ENCODE measurements at regions not wholly inside any gene's neighbourhood (a gene's known extent, or its start where the extent isn't known, plus 50 kb on each side); places are given as distances from the start of the nearest gene placed in this dataset.

GRCh38 chrX:141341341-141341740, 99.0 kb upstream of the SPANXC start:
- CTCF ChIA-PET: no interaction called here
- no peak overlapping the region for H3K9ac ChIP-seq (ENCODE audit: low read length)
- no peaks in the 10 kb centered on the region for H4K20me1 ChIP-seq (ENCODE audit: insufficient read depth)
- no peaks in the 10 kb centered on the region for H3K27me3 ChIP-seq (ENCODE audit: insufficient read depth, low read length)
- no peak overlapping the region for H3K4me3 ChIP-seq (replicated peaks in 1 of 2; ENCODE audit: low read depth in 1 of 2, low read length in 2 of 2)
- H3K4me1 ChIP-seq (ENCODE audit: control insufficient read depth in 1 of 2, insufficient read depth in 2 of 2, low read length in 2 of 2): no peaks in the 10 kb centered on the region
- no peak for ATAC-seq
- H3K79me2 ChIP-seq (ENCODE audit: insufficient read depth, low read length): no peaks in the 10 kb centered on the region
- POLR2A ChIA-PET: no interaction called here
- no peak overlapping the region for H3K4me2 ChIP-seq (ENCODE audit: low read length)
- DNase-seq (ENCODE audit: low read depth, low spot score): no peak
- H3K27ac ChIP-seq (ENCODE audit: low read depth, low read length): no peak overlapping the region
- no peak overlapping the region for H2AFZ ChIP-seq (ENCODE audit: low read depth, low read length, poor library complexity, severe bottlenecking)
- intact Hi-C loops (cut with micrococcal nuclease): no loop called here
- RAD21 ChIA-PET (ENCODE audit: low non-redundant PET in 1 of 2, low total read pairs in 2 of 2, uncharacterized antibody in 2 of 2, unreplicated experiment in 2 of 2): no interaction called here
- H3K9me3 ChIP-seq (ENCODE audit: control insufficient read depth in 1 of 2, insufficient read depth in 1 of 2, low read depth in 1 of 2, low read length in 2 of 2): no peaks in the 10 kb centered on the region
- TF ChIP-seq ZFX (IDR thresholded peaks at IDR 0.05) (no peak), MAX (IDR thresholded peaks at IDR 0.05) (no peak), YY1 (IDR thresholded peaks at IDR 0.05; ENCODE audit: extremely low read depth, insufficient replicate concordance, low read depth, low read length) (no peak), CEBPB (IDR thresholded peaks at IDR 0.05; ENCODE audit: low read depth) (no peak)
- no TSS peak for BruUV-seq (replicated peaks)
- no peaks in the 10 kb centered on the region for H3K36me3 ChIP-seq (ENCODE audit: control insufficient read depth in 1 of 2, insufficient read depth in 2 of 2, low read length in 2 of 2)
- H3K9me2 ChIP-seq (ENCODE audit: insufficient read depth): no peaks in the 10 kb centered on the region

GRCh38 chrX:141320801-141321200, 78.5 kb upstream of the SPANXC start:
- H3K79me2 ChIP-seq (ENCODE audit: insufficient read depth, low read length): no peaks in the 10 kb centered on the region
- no peak overlapping the region for H3K4me2 ChIP-seq (ENCODE audit: low read length)
- H3K9me2 ChIP-seq (ENCODE audit: insufficient read depth): no peaks in the 10 kb centered on the region
- H3K9me3 ChIP-seq (ENCODE audit: control insufficient read depth in 1 of 2, insufficient read depth in 1 of 2, low read depth in 1 of 2, low read length in 2 of 2): no peaks in the 10 kb centered on the region
- no peak overlapping the region for H2AFZ ChIP-seq (ENCODE audit: low read depth, low read length, poor library complexity, severe bottlenecking)
- BruUV-seq (replicated peaks): no TSS peak
- H3K4me3 ChIP-seq (replicated peaks in 1 of 2; ENCODE audit: low read depth in 1 of 2, low read length in 2 of 2): no peak overlapping the region
- no peak overlapping the region for H3K27ac ChIP-seq (ENCODE audit: low read depth, low read length)
- no peaks in the 10 kb centered on the region for H3K36me3 ChIP-seq (ENCODE audit: control insufficient read depth in 1 of 2, insufficient read depth in 2 of 2, low read length in 2 of 2)
- ChIA-PET RAD21 (ENCODE audit: low non-redundant PET in 1 of 2, low total read pairs in 2 of 2, uncharacterized antibody in 2 of 2, unreplicated experiment in 2 of 2) (no interaction called here), CTCF (no interaction called here), POLR2A (no interaction called here)
- DNase-seq (ENCODE audit: low read depth, low spot score): no peak
- no peak for ATAC-seq
- H3K4me1 ChIP-seq (ENCODE audit: control insufficient read depth in 1 of 2, insufficient read depth in 2 of 2, low read length in 2 of 2): no peaks in the 10 kb centered on the region
- H4K20me1 ChIP-seq (ENCODE audit: insufficient read depth): no peaks in the 10 kb centered on the region
- H3K9ac ChIP-seq (ENCODE audit: low read length): no peak overlapping the region
- intact Hi-C loops (cut with micrococcal nuclease): no loop called here
- TF ChIP-seq ATF3 (IDR thresholded peaks at IDR 0.05): no peak
- TF ChIP-seq CBX3 (IDR thresholded peaks at IDR 0.05; ENCODE audit: low read depth): no peak
- TF ChIP-seq ZBTB33 (IDR thresholded peaks at IDR 0.05; ENCODE audit: extremely low read depth, insufficient replicate concordance, low read length): no peak
- TF ChIP-seq JUND (IDR thresholded peaks at IDR 0.05): no peak
- TF ChIP-seq TCF7L2 (IDR thresholded peaks at IDR 0.05; ENCODE audit: borderline replicate concordance, extremely low read depth, insufficient read depth, insufficient read length): no peak
- no peak for TF ChIP-seq SRF (IDR thresholded peaks at IDR 0.05; ENCODE audit: low read depth)
- TF ChIP-seq EZH2 (IDR thresholded peaks at IDR 0.05): no peak
- TF ChIP-seq MAX (IDR thresholded peaks at IDR 0.05): no peak
- H3K27me3 ChIP-seq (ENCODE audit: insufficient read depth, low read length): no peaks in the 10 kb centered on the region
